ENCODE measurements at regions not wholly inside any gene's neighbourhood (a gene's known extent, or its start where the extent isn't known, plus 50 kb on each side); places are given as distances from the start of the nearest gene placed in this dataset.

DNA sequence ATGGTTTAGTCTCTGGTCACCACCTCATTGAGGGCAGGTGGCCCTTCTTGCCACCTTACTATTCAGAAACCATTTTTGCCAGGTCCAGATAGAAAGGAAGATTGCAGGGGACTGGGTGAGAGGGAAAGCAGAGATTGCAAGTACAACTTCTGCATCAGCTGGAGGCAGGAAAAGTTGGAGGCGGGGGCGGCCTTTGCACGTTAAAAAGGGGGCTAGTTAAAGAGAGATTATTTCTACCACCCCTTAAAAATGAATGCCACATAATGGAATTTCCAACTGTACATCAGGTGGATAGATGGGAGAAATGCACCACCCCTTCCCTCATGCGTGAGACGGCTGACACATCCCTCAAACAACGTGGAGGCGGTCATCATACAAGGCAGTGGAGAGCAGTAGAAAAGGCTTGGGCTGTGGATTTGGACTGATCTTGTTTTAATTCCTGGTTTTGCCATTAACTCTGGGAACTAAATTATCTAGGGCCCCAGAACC, 95.4 kb upstream of the CNKSR3 start:
- no peak overlapping the region for H2AFZ ChIP-seq (ENCODE audit: low read depth, low read length)
- DNase-seq, result no peak
- no peak for TF ChIP-seq EZH2 (IDR thresholded peaks at IDR 0.05; ENCODE audit: borderline replicate concordance, low read depth, low read length, severe bottlenecking)
- TF ChIP-seq, protein P1, sequence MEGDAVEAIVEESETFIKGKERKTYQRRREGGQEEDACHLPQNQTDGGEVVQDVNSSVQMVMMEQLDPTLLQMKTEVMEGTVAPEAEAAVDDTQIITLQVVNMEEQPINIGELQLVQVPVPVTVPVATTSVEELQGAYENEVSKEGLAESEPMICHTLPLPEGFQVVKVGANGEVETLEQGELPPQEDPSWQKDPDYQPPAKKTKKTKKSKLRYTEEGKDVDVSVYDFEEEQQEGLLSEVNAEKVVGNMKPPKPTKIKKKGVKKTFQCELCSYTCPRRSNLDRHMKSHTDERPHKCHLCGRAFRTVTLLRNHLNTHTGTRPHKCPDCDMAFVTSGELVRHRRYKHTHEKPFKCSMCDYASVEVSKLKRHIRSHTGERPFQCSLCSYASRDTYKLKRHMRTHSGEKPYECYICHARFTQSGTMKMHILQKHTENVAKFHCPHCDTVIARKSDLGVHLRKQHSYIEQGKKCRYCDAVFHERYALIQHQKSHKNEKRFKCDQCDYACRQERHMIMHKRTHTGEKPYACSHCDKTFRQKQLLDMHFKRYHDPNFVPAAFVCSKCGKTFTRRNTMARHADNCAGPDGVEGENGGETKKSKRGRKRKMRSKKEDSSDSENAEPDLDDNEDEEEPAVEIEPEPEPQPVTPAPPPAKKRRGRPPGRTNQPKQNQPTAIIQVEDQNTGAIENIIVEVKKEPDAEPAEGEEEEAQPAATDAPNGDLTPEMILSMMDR (IDR thresholded peaks at IDR 0.05; ENCODE audit: borderline replicate concordance, extremely low read depth, low read length, poor library complexity, severe bottlenecking), result no peak

DNA sequence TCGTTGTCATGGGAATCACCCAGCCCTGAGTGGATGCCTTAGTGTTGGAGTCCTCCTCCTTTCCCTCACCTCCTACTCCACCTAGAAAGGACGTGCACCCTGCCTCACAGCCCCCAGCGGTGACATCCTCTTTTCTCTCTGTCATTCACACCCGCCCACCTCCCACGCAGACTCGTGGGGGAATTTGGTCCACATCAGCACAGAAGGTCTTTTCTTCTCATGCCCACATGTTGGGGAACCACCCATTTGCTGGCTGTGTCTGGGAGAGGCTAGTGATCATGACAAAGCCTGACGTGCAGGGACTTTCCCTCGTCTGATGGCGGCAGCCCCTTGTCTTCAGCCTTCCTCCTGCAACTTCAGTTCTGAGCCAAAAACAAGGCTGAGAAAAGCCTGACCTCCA, 96.0 kb upstream of the CNKSR3 start:
- H3K27me3 ChIP-seq (ENCODE audit: insufficient read depth, low read length, poor library complexity), result no peaks in the 10 kb centered on the region
- no peak overlapping the region for H3K4me3 ChIP-seq (ENCODE audit: low read depth in 1 of 2, low read length in 2 of 2)
- no peak overlapping the region for H2AFZ ChIP-seq (ENCODE audit: low read depth, low read length)
- no peak overlapping the region for H3K27ac ChIP-seq (ENCODE audit: low read length)
- no peak overlapping the region for H3K9ac ChIP-seq (ENCODE audit: low read depth, low read length)
- no peaks in the 10 kb centered on the region for H3K79me2 ChIP-seq (ENCODE audit: insufficient read depth, low read length)
- no peak overlapping the region for H3K4me2 ChIP-seq (ENCODE audit: insufficient read depth, low read length)
- ATAC-seq (ENCODE audit: insufficient read depth, low read depth) (no peak), DNase-seq (no peak)
- H3K9me3 ChIP-seq (ENCODE audit: insufficient read depth, low read length, severe bottlenecking), result no peaks in the 10 kb centered on the region
- H3K36me3 ChIP-seq (ENCODE audit: insufficient read depth, low read length), result no peaks in the 10 kb centered on the region
- no peak for TF ChIP-seq EZH2 (IDR thresholded peaks at IDR 0.05; ENCODE audit: borderline replicate concordance, low read depth, low read length, severe bottlenecking)
- TF ChIP-seq, protein P1 (IDR thresholded peaks at IDR 0.05; ENCODE audit: borderline replicate concordance, extremely low read depth, low read length, poor library complexity, severe bottlenecking), result no peak
- H4K20me1 ChIP-seq (ENCODE audit: insufficient read depth, low read length), result no peaks in the 10 kb centered on the region
- no peaks in the 10 kb centered on the region for H3K4me1 ChIP-seq (ENCODE audit: insufficient read depth, low read length)

More for the DNA sequence above, 95.4 kb upstream of the CNKSR3 start:
- Histone ChIP-seq H3K27me3 (ENCODE audit: insufficient read depth, low read length, poor library complexity) (no peaks in the 10 kb centered on the region), H3K79me2 (ENCODE audit: insufficient read depth, low read length) (no peaks in the 10 kb centered on the region), H3K9me3 (ENCODE audit: insufficient read depth, low read length, severe bottlenecking) (no peaks in the 10 kb centered on the region), H3K4me2 (ENCODE audit: insufficient read depth, low read length) (no peak overlapping the region), H3K9ac (ENCODE audit: low read depth, low read length) (no peak overlapping the region), H4K20me1 (ENCODE audit: insufficient read depth, low read length) (no peaks in the 10 kb centered on the region), H3K27ac (ENCODE audit: low read length) (no peak overlapping the region), H3K4me1 (ENCODE audit: insufficient read depth, low read length) (no peaks in the 10 kb centered on the region), H3K36me3 (ENCODE audit: insufficient read depth, low read length) (no peaks in the 10 kb centered on the region), H3K4me3 (ENCODE audit: low read depth in 1 of 2, low read length in 2 of 2) (no peak overlapping the region)
- no peak for ATAC-seq (ENCODE audit: insufficient read depth, low read depth)

DNA sequence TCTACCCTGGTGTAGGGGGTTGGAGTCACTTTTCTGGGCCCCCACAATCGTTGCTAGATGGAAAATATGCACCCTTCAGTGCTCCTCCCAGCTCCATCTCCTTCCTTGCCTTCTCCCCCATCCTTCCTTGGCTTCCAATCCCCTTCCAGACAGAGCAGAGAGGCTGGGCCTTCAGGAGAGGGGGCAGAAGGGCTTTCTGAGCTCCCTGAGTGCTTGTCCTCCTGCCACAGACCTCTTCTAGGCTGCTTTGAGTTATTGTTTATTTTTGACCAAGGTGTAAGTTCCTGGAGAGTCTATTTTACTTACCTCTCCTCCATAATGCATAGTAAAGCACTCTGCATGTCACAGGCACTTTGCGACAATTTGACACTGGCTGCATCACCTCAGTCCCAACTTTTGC, 96.4 kb upstream of the CNKSR3 start:
- Histone ChIP-seq H3K9ac (ENCODE audit: low read depth, low read length) (no peak overlapping the region), H3K27me3 (ENCODE audit: insufficient read depth, low read length, poor library complexity) (no peaks in the 10 kb centered on the region), H4K20me1 (ENCODE audit: insufficient read depth, low read length) (no peaks in the 10 kb centered on the region), H3K79me2 (ENCODE audit: insufficient read depth, low read length) (no peaks in the 10 kb centered on the region), H3K27ac (ENCODE audit: low read length) (no peak overlapping the region), H3K4me1 (ENCODE audit: insufficient read depth, low read length) (no peaks in the 10 kb centered on the region), H3K4me3 (ENCODE audit: low read depth in 1 of 2, low read length in 2 of 2) (no peak overlapping the region), H3K4me2 (ENCODE audit: insufficient read depth, low read length) (no peak overlapping the region), H2AFZ (ENCODE audit: low read depth, low read length) (no peak overlapping the region), H3K9me3 (ENCODE audit: insufficient read depth, low read length, severe bottlenecking) (no peaks in the 10 kb centered on the region), H3K36me3 (ENCODE audit: insufficient read depth, low read length) (no peaks in the 10 kb centered on the region)
- TF ChIP-seq, protein P1 (IDR thresholded peaks at IDR 0.05; ENCODE audit: borderline replicate concordance, extremely low read depth, low read length, poor library complexity, severe bottlenecking), result no peak
- TF ChIP-seq EZH2 (IDR thresholded peaks at IDR 0.05; ENCODE audit: borderline replicate concordance, low read depth, low read length, severe bottlenecking), result no peak
- no peak for ATAC-seq (ENCODE audit: insufficient read depth, low read depth)
- no peak for DNase-seq

DNA sequence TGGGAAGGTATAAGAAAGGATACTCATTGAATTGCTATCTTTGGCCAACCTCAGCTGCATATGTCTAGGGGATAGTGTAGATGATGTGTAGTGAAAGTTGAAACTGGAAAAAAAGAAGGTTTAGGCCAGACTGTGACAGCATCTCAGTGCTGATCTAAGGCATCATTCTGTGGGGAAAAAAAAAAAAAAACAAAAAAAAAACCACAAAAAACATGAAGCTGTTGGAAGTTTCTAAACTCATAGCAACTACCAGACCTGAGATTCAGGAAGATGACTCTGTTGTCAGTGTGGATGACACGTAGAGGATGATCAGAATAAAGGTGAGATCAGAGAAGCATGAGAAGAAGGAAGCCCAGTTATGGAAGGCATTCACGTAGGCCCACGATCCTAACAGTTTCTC, 100.8 kb upstream of the CNKSR3 start:
- no peak overlapping the region for H3K9ac ChIP-seq (ENCODE audit: low read depth, low read length)
- ATAC-seq (ENCODE audit: insufficient read depth, low read depth), result no peak

More for the DNA sequence above, 100.8 kb upstream of the CNKSR3 start:
- no peak for TF ChIP-seq EZH2 (IDR thresholded peaks at IDR 0.05; ENCODE audit: borderline replicate concordance, low read depth, low read length, severe bottlenecking)
- TF ChIP-seq, protein P1 (IDR thresholded peaks at IDR 0.05; ENCODE audit: borderline replicate concordance, extremely low read depth, low read length, poor library complexity, severe bottlenecking), result no peak
- Histone ChIP-seq H3K4me1 (ENCODE audit: insufficient read depth, low read length) (no peaks in the 10 kb centered on the region), H3K36me3 (ENCODE audit: insufficient read depth, low read length) (no peaks in the 10 kb centered on the region), H4K20me1 (ENCODE audit: insufficient read depth, low read length) (no peaks in the 10 kb centered on the region), H3K9me3 (ENCODE audit: insufficient read depth, low read length, severe bottlenecking) (no peaks in the 10 kb centered on the region), H3K4me3 (ENCODE audit: low read depth in 1 of 2, low read length in 2 of 2) (no peak overlapping the region), H2AFZ (ENCODE audit: low read depth, low read length) (no peak overlapping the region), H3K4me2 (ENCODE audit: insufficient read depth, low read length) (no peak overlapping the region), H3K27ac (ENCODE audit: low read length) (no peak overlapping the region), H3K27me3 (ENCODE audit: insufficient read depth, low read length, poor library complexity) (no peaks in the 10 kb centered on the region), H3K79me2 (ENCODE audit: insufficient read depth, low read length) (no peaks in the 10 kb centered on the region)
- no peak for DNase-seq

Measured in DND-41 (cell line).